A673 (cell line): ENCODE measurements at regions not wholly inside any gene's neighbourhood (a gene's known extent, or its start where the extent isn't known, plus 50 kb on each side); places are given as distances from the start of the nearest gene placed in this dataset.
A peak's percentile ranks its signal among the peaks of the same experiment; 100 is the strongest.
"Not testable (repeated sequence)": the region's sequence is repeated elsewhere in the genome, so short reads cannot be mapped to it uniquely, and the experiment has no call there.

Source experiments
- BruUV-seq: library from RNA; stranded (reverse); fragments of 400-500 nt; replicated peaks from 2 replicates; lab custom pipeline; 2021; lab: Mats Ljungman, UMichigan
- CTCF ChIA-PET: fragments of 300-600 bp; sonication (Branson Sonifier 250); formaldehyde crosslinking; loops from one replicate; lab custom pipeline; 2022; ENCODE audit warnings: antibody characterized with exemption; lab: Charles Lee
- POLR2A ChIA-PET: fragments of 300-600 bp; sonication (Branson Sonifier 250); formaldehyde crosslinking; loops from one replicate; lab custom pipeline; 2022; ENCODE audit warnings: antibody characterized with exemption; ENCODE audit not compliant: low non-redundant PET; lab: Charles Lee
- DNase-seq: peaks from one replicate; pipeline ENCODE4 v3.0.0-alpha.2; 2015; ENCODE audit warnings: low spot score
- H3K27ac ChIP-seq: fragments of 200-600 bp; sonication (generic); 2 replicates; pipeline ENCODE4 v1.5.1; 2016; ENCODE audit warnings: mixed run types, low read depth, mild to moderate bottlenecking, mixed read lengths, antibody characterized with exemption, low read length; ENCODE audit not compliant: poor library complexity, severe bottlenecking
- H3K27me3 ChIP-seq: fragments of 200-600 bp; sonication (generic); replicated peaks from 2 replicates; pipeline ENCODE4 v1.6.1; 2017; ENCODE audit warnings: mixed run types, low read depth, mild to moderate bottlenecking, mixed read lengths, antibody characterized with exemption, low read length; ENCODE audit not compliant: insufficient read depth, poor library complexity
- H3K36me3 ChIP-seq: fragments of 200-600 bp; sonication (generic); 2 replicates; pipeline ENCODE4 v1.6.1; 2016; ENCODE audit warnings: mixed run types, mild to moderate bottlenecking, mixed read lengths, antibody characterized with exemption, low read length; ENCODE audit not compliant: insufficient read depth, poor library complexity, severe bottlenecking
- H3K4me1 ChIP-seq: fragments of 200-600 bp; sonication (generic); 2 replicates; pipeline ENCODE4 v1.6.1; 2017; ENCODE audit warnings: mixed run types, mild to moderate bottlenecking, mixed read lengths, antibody characterized with exemption, low read length; ENCODE audit not compliant: insufficient read depth, poor library complexity, severe bottlenecking
- H3K4me3 ChIP-seq: fragments of 200-600 bp; sonication (generic); 2 replicates; pipeline ENCODE4 v1.5.1; 2016; ENCODE audit warnings: low read depth, mixed run types, mild to moderate bottlenecking, mixed read lengths, low read length; ENCODE audit not compliant: poor library complexity, severe bottlenecking
- H3K9me3 ChIP-seq: fragments of 200-600 bp; sonication (generic); 2 replicates; pipeline ENCODE4 v1.6.1; 2016; ENCODE audit warnings: mixed run types, low read depth, mild to moderate bottlenecking, mixed read lengths, antibody characterized with exemption, low read length; ENCODE audit not compliant: poor library complexity, severe bottlenecking
- EZH2 ChIP-seq: fragments of 200-600 bp; sonication (generic); IDR thresholded peaks from 2 replicates; pipeline ENCODE4 v1.6.1; 2017; ENCODE audit warnings: borderline replicate concordance, low read depth, mild to moderate bottlenecking, mixed read lengths, antibody characterized with exemption, low read length; ENCODE audit not compliant: poor library complexity, severe bottlenecking
- intact Hi-C: fragments of 100-400 bp; cut with micrococcal nuclease; formaldehyde crosslinking; loops from one replicate; pipeline ENCODE4 v1.10.0; 2022; ENCODE audit not compliant: unreplicated experiment
- TF ChIP-seq, protein P1 (sequence below): fragments of 300-800, 200-600 bp; sonication (generic); conservative IDR thresholded peaks from 2 replicates; pipeline ENCODE4 v1.5.1; 2017; ENCODE audit warnings: low read depth, mild to moderate bottlenecking, antibody characterized with exemption, low read length, moderate library complexity, mixed read lengths

DNA sequence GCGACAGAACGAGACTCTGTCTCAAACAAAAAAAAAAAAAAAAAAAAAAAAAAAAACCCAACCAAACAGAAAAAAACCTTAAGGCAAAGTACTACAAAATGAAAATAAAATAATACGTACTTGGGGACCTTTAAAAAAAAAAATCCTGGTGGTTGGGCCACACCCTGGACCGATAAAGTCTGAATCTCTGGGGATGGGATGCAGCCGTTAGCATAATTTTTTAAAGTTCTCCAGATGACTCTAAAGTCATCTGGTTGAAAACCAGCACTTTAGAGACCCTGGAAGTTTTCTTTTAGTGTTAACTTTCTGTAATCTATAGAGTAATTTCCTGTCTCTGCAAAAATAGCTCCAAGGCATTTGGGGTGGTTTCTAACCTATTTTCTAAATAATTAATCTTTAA, 142.9 kb upstream of the SALL4 start:
- DNase-seq: peak; percentile 27

DNA sequence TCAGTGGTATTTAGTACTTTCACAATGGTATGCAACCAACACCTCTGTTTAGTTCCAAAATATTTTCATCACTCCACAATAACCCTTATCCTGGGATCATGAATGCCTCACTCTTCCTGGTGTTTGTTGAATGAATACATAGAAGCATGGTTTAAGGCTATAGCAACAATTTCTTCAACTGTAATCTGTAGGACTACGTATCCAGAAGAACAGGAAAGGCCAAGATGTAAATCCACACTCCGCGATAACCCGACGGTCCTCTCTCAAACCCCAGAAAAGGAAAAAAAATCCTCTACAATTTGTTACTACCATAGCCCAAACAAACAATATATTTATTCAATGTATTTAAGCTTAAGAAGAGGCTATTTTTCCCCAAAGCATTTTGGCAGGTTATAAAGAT, 141.4 kb upstream of the SALL4 start:
- H3K27ac ChIP-seq: no peak overlapping the region
- H3K36me3 ChIP-seq: no peaks in the 10 kb centered on the region
- H3K9me3 ChIP-seq: no peaks in the 10 kb centered on the region
- TF ChIP-seq, protein P1, sequence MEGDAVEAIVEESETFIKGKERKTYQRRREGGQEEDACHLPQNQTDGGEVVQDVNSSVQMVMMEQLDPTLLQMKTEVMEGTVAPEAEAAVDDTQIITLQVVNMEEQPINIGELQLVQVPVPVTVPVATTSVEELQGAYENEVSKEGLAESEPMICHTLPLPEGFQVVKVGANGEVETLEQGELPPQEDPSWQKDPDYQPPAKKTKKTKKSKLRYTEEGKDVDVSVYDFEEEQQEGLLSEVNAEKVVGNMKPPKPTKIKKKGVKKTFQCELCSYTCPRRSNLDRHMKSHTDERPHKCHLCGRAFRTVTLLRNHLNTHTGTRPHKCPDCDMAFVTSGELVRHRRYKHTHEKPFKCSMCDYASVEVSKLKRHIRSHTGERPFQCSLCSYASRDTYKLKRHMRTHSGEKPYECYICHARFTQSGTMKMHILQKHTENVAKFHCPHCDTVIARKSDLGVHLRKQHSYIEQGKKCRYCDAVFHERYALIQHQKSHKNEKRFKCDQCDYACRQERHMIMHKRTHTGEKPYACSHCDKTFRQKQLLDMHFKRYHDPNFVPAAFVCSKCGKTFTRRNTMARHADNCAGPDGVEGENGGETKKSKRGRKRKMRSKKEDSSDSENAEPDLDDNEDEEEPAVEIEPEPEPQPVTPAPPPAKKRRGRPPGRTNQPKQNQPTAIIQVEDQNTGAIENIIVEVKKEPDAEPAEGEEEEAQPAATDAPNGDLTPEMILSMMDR: no peak
- no peak for TF ChIP-seq EZH2
- ChIA-PET POLR2A (no interaction called here), CTCF (interaction anchor here (0.7 kb wide), 1 partner anchor 10 kb away, joined by 3 read pairs; no protein-coding TSS in a partner anchor)
- DNase-seq: no peak
- peaks cover 12% of the 10 kb centered on the region for H3K4me1 ChIP-seq
- H3K4me3 ChIP-seq: no peak overlapping the region
- BruUV-seq: no TSS peak
- H3K27me3 ChIP-seq: no peaks in the 10 kb centered on the region
- intact Hi-C loops: no loop called here

More for the DNA sequence above, 142.9 kb upstream of the SALL4 start:
- no peaks in the 10 kb centered on the region for H3K9me3 ChIP-seq
- no TSS peak for BruUV-seq
- TF ChIP-seq EZH2: no peak
- TF ChIP-seq, protein P1: no peak
- no peaks in the 10 kb centered on the region for H3K36me3 ChIP-seq
- POLR2A ChIA-PET: interaction anchor here (0.7 kb wide), 1 partner anchor 161 kb away, joined by 10 read pairs; no protein-coding TSS in a partner anchor
- H3K27ac ChIP-seq: no peak overlapping the region
- intact Hi-C loops: no loop called here
- H3K27me3 ChIP-seq: no peaks in the 10 kb centered on the region
- no peak overlapping the region for H3K4me3 ChIP-seq
- no peaks in the 10 kb centered on the region for H3K4me1 ChIP-seq
- CTCF ChIA-PET: no interaction called here

GRCh38 chr20:51943326-51943725, 141.0 kb upstream of the SALL4 start:
- peaks cover 16% of the 10 kb centered on the region for H3K4me1 ChIP-seq
- POLR2A ChIA-PET, DNase-seq, H3K27me3 ChIP-seq, intact Hi-C loops, H3K36me3 ChIP-seq, BruUV-seq, H3K27ac ChIP-seq, H3K9me3 ChIP-seq, H3K4me3 ChIP-seq: not testable (repeated sequence)
- CTCF ChIA-PET: interaction anchor here (0.7 kb wide), 1 partner anchor 9 kb away, joined by 3 read pairs; no protein-coding TSS in a partner anchor

- H3K9me3 ChIP-seq: no peaks in the 10 kb centered on the region
- H3K36me3 ChIP-seq: no peaks in the 10 kb centered on the region
- intact Hi-C loops: no loop called here
- no peak for DNase-seq
- no TSS peak for BruUV-seq
- ChIA-PET POLR2A (interaction anchor here (0.6 kb wide), 1 partner anchor 47 kb away, joined by 10 read pairs; no protein-coding TSS in a partner anchor), CTCF (no interaction called here)
- TF ChIP-seq, protein P1: no peak
- no peak for TF ChIP-seq EZH2
- no peaks in the 10 kb centered on the region for H3K27me3 ChIP-seq
- H3K4me1 ChIP-seq: peaks cover 16% of the 10 kb centered on the region
- H3K27ac ChIP-seq: no peak overlapping the region
- H3K4me3 ChIP-seq: no peak overlapping the region
These were observed 139.2 kb upstream of the SALL4 start for GRCh38 chr20:51941503-51941902.
